ENCODE measurements at regions not wholly inside any gene's neighbourhood (a gene's known extent, or its start where the extent isn't known, plus 50 kb on each side); places are given as distances from the start of the nearest gene placed in this dataset.

- Histone ChIP-seq H3K4me3 (no peak overlapping the region), H3K36me3 (no peaks in the 10 kb centered on the region), H3K4me1 (no peaks in the 10 kb centered on the region), H3K27me3 (no peaks in the 10 kb centered on the region), H3K9me3 (no peaks in the 10 kb centered on the region), H3K27ac (no peak overlapping the region)
- DNase-seq (ENCODE audit: low spot score in 2 of 2), result no peak
- TF ChIP-seq CTCF (IDR thresholded peaks at IDR 0.05) (no peak), EP300 (IDR thresholded peaks at IDR 0.05) (no peak), POLR2AphosphoS5 (IDR thresholded peaks at IDR 0.05) (no peak), POLR2A (IDR thresholded peaks at IDR 0.05) (no peak)
These were observed 287.0 kb downstream of the OLFM3 start for GRCh38 chr1:101709721-101710120.

GRCh38 chr1:101713760-101714159 is 283.0 kb downstream of the OLFM3 start:
- no peaks in the 10 kb centered on the region for H3K27me3 ChIP-seq
- H3K9me3 ChIP-seq, result no peaks in the 10 kb centered on the region
- no peak overlapping the region for H3K27ac ChIP-seq
- H3K36me3 ChIP-seq, result no peaks in the 10 kb centered on the region
- H3K4me3 ChIP-seq, result no peak overlapping the region
- no peaks in the 10 kb centered on the region for H3K4me1 ChIP-seq
- no peak for TF ChIP-seq CTCF (IDR thresholded peaks at IDR 0.05)
- no peak for TF ChIP-seq EP300 (IDR thresholded peaks at IDR 0.05)
- no peak for TF ChIP-seq POLR2A (IDR thresholded peaks at IDR 0.05)
- no peak for TF ChIP-seq POLR2AphosphoS5 (IDR thresholded peaks at IDR 0.05)
- DNase-seq (ENCODE audit: low spot score in 2 of 2), result no peak
- 48% methylated on average over 1 of the region's 1 CpG for WGBS

- H3K27ac ChIP-seq, result no peak overlapping the region
- H3K4me3 ChIP-seq, result no peak overlapping the region
- TF ChIP-seq POLR2AphosphoS5 (IDR thresholded peaks at IDR 0.05) (no peak), CTCF (IDR thresholded peaks at IDR 0.05) (no peak), EP300 (IDR thresholded peaks at IDR 0.05) (no peak), POLR2A (IDR thresholded peaks at IDR 0.05) (no peak)
- H3K4me1 ChIP-seq, result no peaks in the 10 kb centered on the region
- no peaks in the 10 kb centered on the region for H3K27me3 ChIP-seq
- DNase-seq (ENCODE audit: low spot score in 2 of 2), result no peak
- H3K36me3 ChIP-seq, result no peaks in the 10 kb centered on the region
- H3K9me3 ChIP-seq, result no peaks in the 10 kb centered on the region
- WGBS, result 80% methylated on average over 4 of the region's 4 CpGs
These were observed 273.3 kb downstream of the OLFM3 start for GRCh38 chr1:101723415-101723814.

GRCh38 chr1:101728029-101728428 is 268.7 kb downstream of the OLFM3 start:
- Histone ChIP-seq H3K27me3 (no peaks in the 10 kb centered on the region), H3K4me1 (no peaks in the 10 kb centered on the region), H3K27ac (no peak overlapping the region), H3K36me3 (no peaks in the 10 kb centered on the region), H3K4me3 (no peak overlapping the region), H3K9me3 (no peaks in the 10 kb centered on the region)
- TF ChIP-seq POLR2AphosphoS5 (IDR thresholded peaks at IDR 0.05) (no peak), EP300 (IDR thresholded peaks at IDR 0.05) (no peak), CTCF (IDR thresholded peaks at IDR 0.05) (no peak), POLR2A (IDR thresholded peaks at IDR 0.05) (no peak)
- 84% methylated on average over 5 of the region's 5 CpGs for WGBS
- no peak for DNase-seq (ENCODE audit: low spot score in 2 of 2)

- no peaks in the 10 kb centered on the region for H3K9me3 ChIP-seq
- H3K4me1 ChIP-seq, result no peaks in the 10 kb centered on the region
- H3K27me3 ChIP-seq, result no peaks in the 10 kb centered on the region
- 87% methylated on average over 2 of the region's 2 CpGs for WGBS
- no peak for TF ChIP-seq POLR2AphosphoS5 (IDR thresholded peaks at IDR 0.05)
- TF ChIP-seq CTCF (IDR thresholded peaks at IDR 0.05), result no peak
- no peak for TF ChIP-seq POLR2A (IDR thresholded peaks at IDR 0.05)
- no peak for TF ChIP-seq EP300 (IDR thresholded peaks at IDR 0.05)
- no peak overlapping the region for H3K27ac ChIP-seq
- no peak for DNase-seq (ENCODE audit: low spot score in 2 of 2)
- no peaks in the 10 kb centered on the region for H3K36me3 ChIP-seq
- H3K4me3 ChIP-seq, result no peak overlapping the region
These were observed 266.2 kb downstream of the OLFM3 start for GRCh38 chr1:101730559-101730958.

Measured in suprapubic skin (tissue), 4 donors.